ENCODE measurements at regions not wholly inside any gene's neighbourhood (a gene's known extent, or its start where the extent isn't known, plus 50 kb on each side); places are given as distances from the start of the nearest gene placed in this dataset.

GRCh38 chr1:65494671-65495070 is 74.2 kb downstream of the LEPR start:
- H3K27me3 Mint-ChIP-seq: no peaks in the 10 kb centered on the region
- intact Hi-C loops (cut with micrococcal nuclease): no loop called here
- ATAC-seq (no peak), DNase-seq (no peak)
- no peaks in the 10 kb centered on the region for H3K4me1 Mint-ChIP-seq (ENCODE audit: low read depth)
- ChIA-PET POLR2A (no interaction called here), CTCF (no interaction called here)
- TF ChIP-seq, protein P1, sequence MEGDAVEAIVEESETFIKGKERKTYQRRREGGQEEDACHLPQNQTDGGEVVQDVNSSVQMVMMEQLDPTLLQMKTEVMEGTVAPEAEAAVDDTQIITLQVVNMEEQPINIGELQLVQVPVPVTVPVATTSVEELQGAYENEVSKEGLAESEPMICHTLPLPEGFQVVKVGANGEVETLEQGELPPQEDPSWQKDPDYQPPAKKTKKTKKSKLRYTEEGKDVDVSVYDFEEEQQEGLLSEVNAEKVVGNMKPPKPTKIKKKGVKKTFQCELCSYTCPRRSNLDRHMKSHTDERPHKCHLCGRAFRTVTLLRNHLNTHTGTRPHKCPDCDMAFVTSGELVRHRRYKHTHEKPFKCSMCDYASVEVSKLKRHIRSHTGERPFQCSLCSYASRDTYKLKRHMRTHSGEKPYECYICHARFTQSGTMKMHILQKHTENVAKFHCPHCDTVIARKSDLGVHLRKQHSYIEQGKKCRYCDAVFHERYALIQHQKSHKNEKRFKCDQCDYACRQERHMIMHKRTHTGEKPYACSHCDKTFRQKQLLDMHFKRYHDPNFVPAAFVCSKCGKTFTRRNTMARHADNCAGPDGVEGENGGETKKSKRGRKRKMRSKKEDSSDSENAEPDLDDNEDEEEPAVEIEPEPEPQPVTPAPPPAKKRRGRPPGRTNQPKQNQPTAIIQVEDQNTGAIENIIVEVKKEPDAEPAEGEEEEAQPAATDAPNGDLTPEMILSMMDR (IDR thresholded peaks at IDR 0.05): no peak
- no peaks in the 10 kb centered on the region for H3K36me3 Mint-ChIP-seq (ENCODE audit: low read depth)
- no peaks in the 10 kb centered on the region for H3K9me3 Mint-ChIP-seq
- no peak overlapping the region for H3K4me3 Mint-ChIP-seq
- H3K27ac Mint-ChIP-seq: no peak overlapping the region

DNA sequence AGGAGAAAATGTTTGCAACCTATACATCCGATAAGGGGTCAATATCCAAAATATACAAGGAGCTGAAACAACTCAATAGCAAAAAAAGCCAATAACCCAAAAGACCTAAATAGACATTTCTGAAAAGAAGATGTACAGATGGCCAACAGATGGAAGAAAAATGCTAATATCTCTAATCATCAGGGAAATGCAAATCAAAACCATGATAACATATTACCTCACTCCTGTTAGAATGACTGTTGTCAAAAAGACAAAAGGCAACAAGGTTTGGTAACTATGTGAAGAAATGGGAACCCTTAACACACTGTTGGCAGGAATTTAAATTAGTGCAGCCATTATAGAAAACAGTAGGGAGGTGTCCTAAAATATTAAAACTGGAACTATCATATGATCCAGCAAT is 74.7 kb downstream of the LEPR start:
- Mint-ChIP-seq H3K27ac (no peak overlapping the region), H3K4me1 (ENCODE audit: low read depth) (no peaks in the 10 kb centered on the region), H3K27me3 (no peaks in the 10 kb centered on the region), H3K9me3 (no peaks in the 10 kb centered on the region), H3K4me3 (no peak overlapping the region), H3K36me3 (ENCODE audit: low read depth) (no peaks in the 10 kb centered on the region)
- TF ChIP-seq, protein P1 (IDR thresholded peaks at IDR 0.05): no peak
- DNase-seq (no peak), ATAC-seq (no peak)
- ChIA-PET POLR2A (no interaction called here), CTCF (no interaction called here)
- intact Hi-C loops (cut with micrococcal nuclease): no loop called here

DNA sequence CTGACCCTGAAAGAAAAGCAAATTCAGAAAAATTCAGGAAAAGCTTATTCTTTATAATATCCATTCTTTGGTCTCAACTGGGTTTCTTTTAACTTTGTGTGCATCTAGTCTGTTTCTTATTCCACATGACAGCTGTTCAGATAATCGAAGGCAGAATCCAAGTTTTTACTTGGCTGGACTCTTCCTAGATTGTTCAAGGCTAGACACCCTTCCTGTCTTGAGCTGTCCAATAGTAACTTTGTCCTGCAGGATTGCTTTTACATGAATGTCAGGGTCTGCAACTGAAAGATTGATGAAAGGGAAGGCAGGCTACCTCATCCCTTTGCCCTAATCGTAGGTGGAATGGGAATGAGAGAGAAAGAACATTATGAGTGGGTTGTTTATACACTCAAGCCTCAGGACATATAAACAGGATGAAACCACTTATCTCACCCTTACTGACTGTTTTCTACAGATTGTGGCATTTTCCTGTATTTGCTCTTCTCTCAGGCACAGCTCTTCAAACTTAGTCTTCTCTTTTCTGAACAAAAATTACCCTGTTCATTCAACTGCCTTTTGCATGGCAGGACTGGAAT is 76.9 kb downstream of the LEPR start:
- CTCF ChIA-PET: interaction anchor here (0.9 to 1.0 kb wide), 2 partner anchors 83 to 261 kb away, joined by 3 read pairs; no protein-coding TSS in a partner anchor
- intact Hi-C loops (cut with micrococcal nuclease): no loop called here
- Mint-ChIP-seq H3K4me3 (no peak overlapping the region), H3K27ac (no peak overlapping the region), H3K9me3 (no peaks in the 10 kb centered on the region), H3K4me1 (ENCODE audit: low read depth) (no peaks in the 10 kb centered on the region), H3K27me3 (no peaks in the 10 kb centered on the region), H3K36me3 (ENCODE audit: low read depth) (no peaks in the 10 kb centered on the region)
- POLR2A ChIA-PET: no interaction called here
- DNase-seq (no peak), ATAC-seq (no peak)
- TF ChIP-seq, protein P1 (IDR thresholded peaks at IDR 0.05): no peak

GRCh38 chr1:65503427-65503826 is 83.0 kb downstream of the LEPR start:
- DNase-seq: no peak
- no peak for ATAC-seq
- TF ChIP-seq, protein P1 (IDR thresholded peaks at IDR 0.05): no peak
- Mint-ChIP-seq H3K9me3 (no peaks in the 10 kb centered on the region), H3K27ac (no peak overlapping the region), H3K4me1 (ENCODE audit: low read depth) (no peaks in the 10 kb centered on the region), H3K27me3 (no peaks in the 10 kb centered on the region), H3K36me3 (ENCODE audit: low read depth) (no peaks in the 10 kb centered on the region), H3K4me3 (no peak overlapping the region)
- ChIA-PET POLR2A (no interaction called here), CTCF (no interaction called here)
- intact Hi-C loops (cut with micrococcal nuclease): no loop called here

- no peaks in the 10 kb centered on the region for H3K36me3 Mint-ChIP-seq (ENCODE audit: low read depth)
- H3K27me3 Mint-ChIP-seq: no peaks in the 10 kb centered on the region
- ChIA-PET CTCF (no interaction called here), POLR2A (no interaction called here)
- H3K4me3 Mint-ChIP-seq: no peak overlapping the region
- no peak for ATAC-seq
- intact Hi-C loops (cut with micrococcal nuclease): no loop called here
- TF ChIP-seq, protein P1 (IDR thresholded peaks at IDR 0.05): no peak
- no peaks in the 10 kb centered on the region for H3K9me3 Mint-ChIP-seq
- H3K27ac Mint-ChIP-seq: no peak overlapping the region
- DNase-seq: no peak
- H3K4me1 Mint-ChIP-seq (ENCODE audit: low read depth): no peaks in the 10 kb centered on the region
Observed at GRCh38 chr1:65504263-65504662, 83.8 kb downstream of the LEPR start.
